GM12872 (cell line): ENCODE measurements at regions not wholly inside any gene's neighbourhood (a gene's known extent, or its start where the extent isn't known, plus 50 kb on each side); places are given as distances from the start of the nearest gene placed in this dataset.
A peak's percentile ranks its signal among the peaks of the same experiment; 100 is the strongest.

ENCODE experiments used
- TF ChIP-seq, protein P1 (sequence below): IDR thresholded peaks from 3 replicates; pipeline ENCODE4 v1.5.1; 2011; ENCODE audit warnings: low read depth, mild to moderate bottlenecking, low read length, moderate library complexity; ENCODE audit not compliant: insufficient read depth

DNA sequence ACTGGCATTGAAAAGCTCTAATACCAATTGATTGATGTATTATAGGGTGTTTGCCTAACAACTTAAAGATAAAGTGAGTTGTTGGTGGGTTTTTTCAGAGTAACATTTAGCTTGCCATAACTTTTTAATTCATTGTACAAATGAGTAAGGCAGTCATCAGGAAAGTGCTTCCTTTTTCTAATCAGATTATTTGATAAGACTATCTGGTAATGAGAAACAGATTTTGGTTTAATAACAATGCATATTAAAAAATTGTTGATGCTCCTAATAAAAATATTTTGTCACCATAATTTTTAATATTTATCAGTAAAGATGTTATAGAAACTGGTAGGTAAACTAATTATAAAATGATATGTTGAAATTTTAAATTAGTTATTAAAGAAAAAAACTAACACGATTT lies 51.3 kb downstream of the BLTP1 start:
- TF ChIP-seq, protein P1, sequence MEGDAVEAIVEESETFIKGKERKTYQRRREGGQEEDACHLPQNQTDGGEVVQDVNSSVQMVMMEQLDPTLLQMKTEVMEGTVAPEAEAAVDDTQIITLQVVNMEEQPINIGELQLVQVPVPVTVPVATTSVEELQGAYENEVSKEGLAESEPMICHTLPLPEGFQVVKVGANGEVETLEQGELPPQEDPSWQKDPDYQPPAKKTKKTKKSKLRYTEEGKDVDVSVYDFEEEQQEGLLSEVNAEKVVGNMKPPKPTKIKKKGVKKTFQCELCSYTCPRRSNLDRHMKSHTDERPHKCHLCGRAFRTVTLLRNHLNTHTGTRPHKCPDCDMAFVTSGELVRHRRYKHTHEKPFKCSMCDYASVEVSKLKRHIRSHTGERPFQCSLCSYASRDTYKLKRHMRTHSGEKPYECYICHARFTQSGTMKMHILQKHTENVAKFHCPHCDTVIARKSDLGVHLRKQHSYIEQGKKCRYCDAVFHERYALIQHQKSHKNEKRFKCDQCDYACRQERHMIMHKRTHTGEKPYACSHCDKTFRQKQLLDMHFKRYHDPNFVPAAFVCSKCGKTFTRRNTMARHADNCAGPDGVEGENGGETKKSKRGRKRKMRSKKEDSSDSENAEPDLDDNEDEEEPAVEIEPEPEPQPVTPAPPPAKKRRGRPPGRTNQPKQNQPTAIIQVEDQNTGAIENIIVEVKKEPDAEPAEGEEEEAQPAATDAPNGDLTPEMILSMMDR, result no peak

DNA sequence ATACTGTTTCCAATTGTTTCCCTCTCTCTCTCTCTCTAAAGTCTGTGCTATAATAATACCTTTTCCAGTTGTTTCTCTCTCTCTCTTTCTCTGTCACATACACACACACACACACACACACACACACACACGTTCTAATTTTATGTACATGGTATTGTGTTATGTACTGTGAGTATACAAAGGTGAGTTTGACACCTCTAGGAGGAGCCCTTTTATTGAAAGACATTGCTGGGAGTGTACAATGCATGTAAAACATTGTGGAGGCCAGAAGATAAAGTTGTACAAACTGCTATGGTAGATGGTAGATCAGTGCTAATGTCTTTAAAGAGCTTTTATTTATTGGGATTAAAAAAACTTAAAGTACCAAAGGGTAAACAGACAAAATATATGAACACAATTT lies 53.6 kb downstream of the BLTP1 start:
- TF ChIP-seq, protein P1, result peak; percentile 17; the same call in 1 of the 3 replicates

DNA sequence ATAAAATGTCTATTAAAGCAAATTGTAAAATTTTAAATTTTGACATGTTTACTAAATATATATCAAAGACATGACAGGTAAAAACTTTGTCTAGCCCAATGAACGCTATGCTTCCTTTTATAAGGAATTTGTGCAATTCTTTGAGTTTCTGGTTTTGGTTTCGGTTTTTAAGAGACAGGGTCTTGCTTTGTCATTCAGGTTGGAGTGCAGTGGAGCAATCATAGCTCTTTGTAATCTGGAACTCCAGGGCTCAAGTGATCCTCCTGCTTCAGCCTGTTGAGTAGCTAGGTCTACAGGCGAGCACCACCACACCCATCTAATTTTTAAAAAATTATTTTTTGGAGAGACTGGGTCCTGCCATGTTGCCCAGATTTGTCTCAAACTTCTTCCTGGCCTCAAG lies 60.7 kb downstream of the BLTP1 start:
- TF ChIP-seq, protein P1, result no peak

DNA sequence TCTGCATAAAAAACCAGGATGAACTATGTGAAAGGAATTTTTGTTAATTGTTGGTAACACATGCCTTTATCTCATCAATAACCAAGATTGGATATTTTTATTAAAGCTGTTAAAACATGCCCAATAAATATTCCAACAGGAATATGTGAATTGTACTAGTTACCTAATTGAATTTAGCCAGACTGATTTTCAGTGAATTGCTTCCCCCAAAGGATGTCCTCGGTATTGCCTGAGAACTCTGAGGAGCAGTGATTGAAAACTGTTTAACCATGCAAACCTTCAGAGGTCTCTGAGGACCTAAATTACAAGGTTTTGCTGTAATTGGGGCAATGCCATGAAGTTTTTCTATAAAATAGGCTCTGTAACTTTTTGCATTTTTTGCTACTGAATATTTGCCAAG lies 66.6 kb downstream of the BLTP1 start:
- TF ChIP-seq, protein P1, result peak; percentile 38; the same call in 2 of the 3 replicates

DNA sequence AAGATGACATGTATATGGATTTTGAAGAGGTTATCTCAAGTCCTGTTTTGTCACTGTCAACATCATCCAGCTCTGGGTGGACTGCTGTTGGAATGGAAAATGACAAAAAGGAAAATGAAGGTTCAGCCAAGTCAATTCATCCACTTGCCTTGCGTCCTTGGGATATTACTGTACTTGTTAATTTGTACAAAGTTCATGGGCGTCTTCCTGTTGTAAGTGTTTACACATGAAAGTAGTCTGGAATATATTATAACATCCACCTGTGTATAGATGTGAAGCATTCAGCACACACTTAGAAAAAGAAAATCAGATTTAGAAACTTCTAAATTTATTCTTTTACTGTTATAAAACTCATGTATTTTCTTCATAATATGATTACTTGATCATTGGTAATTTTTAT lies 67.2 kb downstream of the BLTP1 start:
- TF ChIP-seq, protein P1, result no peak

DNA sequence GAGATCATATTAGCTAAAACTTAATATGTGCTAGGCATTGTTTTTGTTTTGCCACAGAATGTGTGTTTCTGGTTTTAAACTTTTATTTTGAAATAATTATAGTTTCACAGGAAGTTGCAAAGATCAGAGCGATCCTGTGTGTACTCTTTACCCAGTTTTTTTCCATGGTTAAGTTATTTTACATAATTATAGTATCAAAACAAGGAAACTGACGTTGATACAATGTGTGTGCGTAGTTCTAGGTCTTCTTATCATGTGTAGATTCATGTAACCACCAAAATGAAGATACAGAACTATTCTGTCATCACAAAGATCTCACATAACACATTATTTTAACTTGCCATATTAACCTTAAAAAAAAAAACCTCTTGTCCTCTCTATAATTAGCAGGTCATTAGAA lies 69.2 kb downstream of the BLTP1 start:
- TF ChIP-seq, protein P1, result no peak

DNA sequence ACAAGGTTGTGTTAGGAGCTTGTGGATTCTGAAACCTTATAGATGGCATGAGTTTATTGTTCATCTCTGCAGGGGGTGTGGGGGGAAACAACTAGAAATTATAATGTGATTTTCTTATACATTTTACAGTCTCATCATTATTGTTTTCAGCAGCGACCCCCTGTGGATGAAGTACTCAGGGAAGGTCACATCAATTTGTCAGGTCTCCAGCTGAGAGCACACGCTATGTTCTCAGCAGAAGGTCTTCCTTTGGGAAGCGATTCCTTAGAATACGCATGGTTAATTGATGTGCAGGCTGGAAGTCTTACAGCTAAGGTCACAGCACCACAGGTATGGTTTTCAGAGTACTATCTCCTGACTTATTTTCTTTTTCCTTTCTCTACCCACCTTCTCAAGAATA lies 72.2 kb downstream of the BLTP1 start:
- TF ChIP-seq, protein P1, result no peak

DNA sequence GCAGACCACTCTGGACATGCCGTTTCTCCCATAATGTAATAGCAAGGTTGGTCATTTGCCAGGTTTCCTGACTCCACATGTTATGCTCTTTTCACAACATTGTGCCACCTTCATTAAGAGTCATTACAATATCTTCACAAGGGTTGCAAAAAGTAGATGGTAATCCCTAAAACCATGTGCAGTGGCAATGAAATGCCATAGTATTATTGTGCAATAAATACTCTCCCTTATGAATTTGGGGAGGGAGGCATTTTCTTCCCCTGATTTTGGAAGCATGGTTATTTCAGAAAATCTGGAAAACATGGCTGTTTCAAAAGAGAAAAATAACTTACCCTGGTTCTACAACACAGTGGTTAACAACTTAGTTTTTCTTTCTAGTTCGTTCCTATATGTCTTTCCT lies 75.1 kb downstream of the BLTP1 start:
- TF ChIP-seq, protein P1, result no peak
